Activated T-helper 2 cell treated with anti-CD3 and anti-CD28 coated beads, Interferon-gamma antibody, Interleukin-2, Interleukin-4, amounts not matched to agents 10 μg/mL and 5 μg/mL and 100 μg/mL, durations not matched to agents 14 hours and 24 hours and 36 hours (primary cell): ENCODE measurements at regions not wholly inside any gene's neighbourhood (a gene's known extent, or its start where the extent isn't known, plus 50 kb on each side); places are given as distances from the start of the nearest gene placed in this dataset.

Source experiments
- DNase-seq: peaks from one replicate; pipeline ENCODE4 v3.0.0; 2021; ENCODE audit warnings: low spot score
- H3K27ac Mint-ChIP-seq: one replicate; pipeline ENCODE4 v1.8.0; 2021; ENCODE audit warnings: mixed read lengths
- H3K27me3 Mint-ChIP-seq: one replicate; pipeline ENCODE4 v1.8.0; 2021; ENCODE audit warnings: low read depth, mixed read lengths
- H3K36me3 Mint-ChIP-seq: one replicate; pipeline ENCODE4 v1.8.0; 2021; ENCODE audit warnings: low read depth, mixed read lengths
- H3K4me1 Mint-ChIP-seq: one replicate; pipeline ENCODE4 v1.8.0; 2021; ENCODE audit warnings: low read depth, mixed read lengths
- H3K4me3 Mint-ChIP-seq: one replicate; pipeline ENCODE4 v1.8.0; 2021; ENCODE audit warnings: low read depth, mild to moderate bottlenecking, moderate library complexity, mixed read lengths
- H3K9me3 Mint-ChIP-seq: one replicate; pipeline ENCODE4 v1.8.0; 2021; ENCODE audit warnings: mixed read lengths
- intact Hi-C: fragments of 100-400 bp; cut with micrococcal nuclease; formaldehyde crosslinking; loops from one replicate; pipeline ENCODE4 v1.15.1; 2023

- Mint-ChIP-seq H3K9me3 (peaks cover 5% of the 10 kb centered on the region), H3K27ac (no peak overlapping the region), H3K4me1 (peaks cover 3% of the 10 kb centered on the region), H3K4me3 (no peak overlapping the region), H3K36me3 (no peaks in the 10 kb centered on the region), H3K27me3 (no peaks in the 10 kb centered on the region)
- no peak for DNase-seq
- intact Hi-C loops, result no loop called here
Measured at GRCh38 chr9:93900971-93901861, 53.9 kb downstream of the BARX1 start.

GRCh38 chr9:93900436-93900819, 54.7 kb downstream of the BARX1 start:
- intact Hi-C loops, result no loop called here
- peaks cover 3% of the 10 kb centered on the region for H3K4me1 Mint-ChIP-seq
- peaks cover 5% of the 10 kb centered on the region for H3K9me3 Mint-ChIP-seq
- H3K36me3 Mint-ChIP-seq, result no peaks in the 10 kb centered on the region
- no peak for DNase-seq
- no peak overlapping the region for H3K27ac Mint-ChIP-seq
- H3K4me3 Mint-ChIP-seq, result no peak overlapping the region
- no peaks in the 10 kb centered on the region for H3K27me3 Mint-ChIP-seq

GRCh38 chr9:93899609-93900435, 55.3 kb downstream of the BARX1 start:
- Mint-ChIP-seq H3K27me3 (no peaks in the 10 kb centered on the region), H3K4me3 (no peak overlapping the region), H3K4me1 (peaks cover 3% of the 10 kb centered on the region), H3K36me3 (no peaks in the 10 kb centered on the region), H3K9me3 (peaks cover 5% of the 10 kb centered on the region), H3K27ac (no peak overlapping the region)
- intact Hi-C loops, result no loop called here
- no peak for DNase-seq

- no peaks in the 10 kb centered on the region for H3K36me3 Mint-ChIP-seq
Measured at GRCh38 chr9:93898502-93899426, 56.4 kb downstream of the BARX1 start.

GRCh38 chr9:93898026-93898425, 57.1 kb downstream of the BARX1 start:
- H3K4me1 Mint-ChIP-seq, result peaks cover 3% of the 10 kb centered on the region
- H3K4me3 Mint-ChIP-seq, result no peak overlapping the region
- no peaks in the 10 kb centered on the region for H3K36me3 Mint-ChIP-seq
- DNase-seq, result no peak
- intact Hi-C loops, result no loop called here
- no peaks in the 10 kb centered on the region for H3K27me3 Mint-ChIP-seq
- no peak overlapping the region for H3K27ac Mint-ChIP-seq
- peaks cover 6% of the 10 kb centered on the region for H3K9me3 Mint-ChIP-seq

More at GRCh38 chr9:93898502-93899426, 56.4 kb downstream of the BARX1 start:
- H3K4me3 Mint-ChIP-seq, result no peak overlapping the region
- H3K27ac Mint-ChIP-seq, result no peak overlapping the region
- intact Hi-C loops, result no loop called here
- no peak for DNase-seq
- H3K9me3 Mint-ChIP-seq, result peaks cover 5% of the 10 kb centered on the region
- peaks cover 3% of the 10 kb centered on the region for H3K4me1 Mint-ChIP-seq
- H3K27me3 Mint-ChIP-seq, result no peaks in the 10 kb centered on the region

GRCh38 chr9:93897075-93897970, 57.8 kb downstream of the BARX1 start:
- Mint-ChIP-seq H3K27ac (no peak overlapping the region), H3K27me3 (no peaks in the 10 kb centered on the region), H3K36me3 (no peaks in the 10 kb centered on the region), H3K4me1 (peaks cover 3% of the 10 kb centered on the region), H3K4me3 (no peak overlapping the region), H3K9me3 (peaks cover 11% of the 10 kb centered on the region)
- intact Hi-C loops, result no loop called here
- DNase-seq, result peak; percentile 6

GRCh38 chr9:93896496-93897033, 58.6 kb downstream of the BARX1 start:
- no peaks in the 10 kb centered on the region for H3K27me3 Mint-ChIP-seq
- peaks cover 11% of the 10 kb centered on the region for H3K9me3 Mint-ChIP-seq
- peaks cover 3% of the 10 kb centered on the region for H3K4me1 Mint-ChIP-seq
- peak; percentile 4 for DNase-seq
- intact Hi-C loops, result no loop called here
- H3K4me3 Mint-ChIP-seq, result no peak overlapping the region
- no peak overlapping the region for H3K27ac Mint-ChIP-seq
- H3K36me3 Mint-ChIP-seq, result no peaks in the 10 kb centered on the region

GRCh38 chr9:93896093-93896492, 59.1 kb downstream of the BARX1 start:
- H3K36me3 Mint-ChIP-seq, result no peaks in the 10 kb centered on the region
- no peaks in the 10 kb centered on the region for H3K27me3 Mint-ChIP-seq
- H3K9me3 Mint-ChIP-seq, result peaks cover 11% of the 10 kb centered on the region
- no peak overlapping the region for H3K4me3 Mint-ChIP-seq
- peaks cover 3% of the 10 kb centered on the region for H3K4me1 Mint-ChIP-seq
- no peak for DNase-seq
- intact Hi-C loops, result no loop called here
- no peak overlapping the region for H3K27ac Mint-ChIP-seq

GRCh38 chr9:93895535-93895934, 59.6 kb downstream of the BARX1 start:
- Mint-ChIP-seq H3K4me1 (peaks cover 3% of the 10 kb centered on the region), H3K9me3 (peaks cover 15% of the 10 kb centered on the region), H3K4me3 (no peak overlapping the region), H3K36me3 (no peaks in the 10 kb centered on the region), H3K27ac (no peak overlapping the region), H3K27me3 (no peaks in the 10 kb centered on the region)
- DNase-seq, result no peak
- intact Hi-C loops, result no loop called here

GRCh38 chr9:93894691-93895079, 60.5 kb downstream of the BARX1 start:
- no peaks in the 10 kb centered on the region for H3K27me3 Mint-ChIP-seq
- H3K9me3 Mint-ChIP-seq, result peaks cover 10% of the 10 kb centered on the region
- H3K4me3 Mint-ChIP-seq, result no peak overlapping the region
- no peak for DNase-seq
- intact Hi-C loops, result no loop called here
- H3K36me3 Mint-ChIP-seq, result no peaks in the 10 kb centered on the region
- peaks cover 3% of the 10 kb centered on the region for H3K4me1 Mint-ChIP-seq
- no peak overlapping the region for H3K27ac Mint-ChIP-seq

- intact Hi-C loops, result no loop called here
- H3K4me3 Mint-ChIP-seq, result no peak overlapping the region
- no peaks in the 10 kb centered on the region for H3K27me3 Mint-ChIP-seq
- H3K27ac Mint-ChIP-seq, result no peak overlapping the region
- peaks cover 3% of the 10 kb centered on the region for H3K4me1 Mint-ChIP-seq
- DNase-seq, result no peak
- H3K36me3 Mint-ChIP-seq, result no peaks in the 10 kb centered on the region
- H3K9me3 Mint-ChIP-seq, result peaks cover 10% of the 10 kb centered on the region
Measured at GRCh38 chr9:93893899-93894690, 61.1 kb downstream of the BARX1 start.
